ENCODE measurements at regions not wholly inside any gene's neighbourhood (a gene's known extent, or its start where the extent isn't known, plus 50 kb on each side); places are given as distances from the start of the nearest gene placed in this dataset.

- H2AK9ac ChIP-seq (replicated peaks; ENCODE audit: low read depth, low read length, poor library complexity): no peak overlapping the region
- no peak overlapping the region for H2BK5ac ChIP-seq (ENCODE audit: low read depth, low read length, poor library complexity, severe bottlenecking)
- no peak overlapping the region for H3K14ac ChIP-seq (replicated peaks; ENCODE audit: low read depth, low read length)
- H2AK5ac ChIP-seq (ENCODE audit: low read depth, low read length): no peak overlapping the region
- H3K79me1 ChIP-seq (ENCODE audit: low read depth in 1 of 2, low read length in 2 of 2): no peaks in the 10 kb centered on the region
- POLR2A ChIA-PET (ENCODE audit: unreplicated experiment): no interaction called here
- no peak overlapping the region for H2BK20ac ChIP-seq (ENCODE audit: low read depth, low read length)
- no peak overlapping the region for H2AFZ ChIP-seq (replicated peaks; ENCODE audit: low read length, poor library complexity)
- H3K36me3 ChIP-seq (ENCODE audit: control insufficient read depth, insufficient read depth, low read length): no peaks in the 10 kb centered on the region
- TF ChIP-seq MAFK (IDR thresholded peaks at IDR 0.05; ENCODE audit: low read depth, low read length): no peak
- TF ChIP-seq CHD1 (IDR thresholded peaks at IDR 0.05; ENCODE audit: low read depth, low read length): no peak
- TF ChIP-seq RAD21 (IDR thresholded peaks at IDR 0.05; ENCODE audit: low read length): no peak
- no peak for TF ChIP-seq MXI1 (IDR thresholded peaks at IDR 0.05; ENCODE audit: borderline replicate concordance, low read depth, low read length)
- TF ChIP-seq USF2 (IDR thresholded peaks at IDR 0.05; ENCODE audit: low read depth, low read length): no peak
- TF ChIP-seq, protein P1, sequence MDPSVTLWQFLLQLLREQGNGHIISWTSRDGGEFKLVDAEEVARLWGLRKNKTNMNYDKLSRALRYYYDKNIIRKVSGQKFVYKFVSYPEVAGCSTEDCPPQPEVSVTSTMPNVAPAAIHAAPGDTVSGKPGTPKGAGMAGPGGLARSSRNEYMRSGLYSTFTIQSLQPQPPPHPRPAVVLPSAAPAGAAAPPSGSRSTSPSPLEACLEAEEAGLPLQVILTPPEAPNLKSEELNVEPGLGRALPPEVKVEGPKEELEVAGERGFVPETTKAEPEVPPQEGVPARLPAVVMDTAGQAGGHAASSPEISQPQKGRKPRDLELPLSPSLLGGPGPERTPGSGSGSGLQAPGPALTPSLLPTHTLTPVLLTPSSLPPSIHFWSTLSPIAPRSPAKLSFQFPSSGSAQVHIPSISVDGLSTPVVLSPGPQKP (IDR thresholded peaks at IDR 0.05; ENCODE audit: borderline replicate concordance, low read depth, low read length): no peak
- TF ChIP-seq BHLHE40 (IDR thresholded peaks at IDR 0.05; ENCODE audit: low read depth, low read length): no peak
- TF ChIP-seq FOS (IDR thresholded peaks at IDR 0.05; ENCODE audit: low read depth, low read length): no peak
- no peak for TF ChIP-seq POLR2A (IDR thresholded peaks at IDR 0.05; ENCODE audit: low read depth, low read length)
- no peak for TF ChIP-seq RFX5 (IDR thresholded peaks at IDR 0.05; ENCODE audit: low read depth, low read length)
- no peak for TF ChIP-seq RCOR1 (IDR thresholded peaks at IDR 0.05; ENCODE audit: insufficient replicate concordance, low read length)
- no peak for TF ChIP-seq CTCF (conservative IDR thresholded peaks at IDR 0.05; ENCODE audit: low read depth, low read length)
- TF ChIP-seq SMC3 (IDR thresholded peaks at IDR 0.05; ENCODE audit: low read depth, low read length): no peak
- TF ChIP-seq MAZ (IDR thresholded peaks at IDR 0.05; ENCODE audit: borderline replicate concordance, low read depth, low read length): no peak
- no CpG with 5 or more reads among the region's 4 CpGs for WGBS, 2 experiments (ENCODE audit: extremely low coverage in 2 of 2, insufficient read length in 1 of 2)
- H4K5ac ChIP-seq (ENCODE audit: low read depth, low read length): no peak overlapping the region
- H3K9ac ChIP-seq (ENCODE audit: low read depth, low read length): no peak overlapping the region
- no peak overlapping the region for H2BK120ac ChIP-seq (ENCODE audit: low read depth, low read length)
- dilution Hi-C loops (cut with HindIII; ENCODE audit: low sequenced_read_pairs, unreplicated experiment) (no loop called here), intact Hi-C loops (cut with micrococcal nuclease) (no loop called here), in situ Hi-C loops (cut with MboI; ENCODE audit: low sequenced_read_pairs) (no loop called here)
- no peak overlapping the region for H3K27ac ChIP-seq (ENCODE audit: insufficient read depth, low read length)
- no peak overlapping the region for H4K8ac ChIP-seq (ENCODE audit: low read depth in 2 of 2, low read length in 2 of 2)
- no peak overlapping the region for H3K4me2 ChIP-seq (ENCODE audit: low read depth, low read length)
- no peaks in the 10 kb centered on the region for H3K27me3 ChIP-seq (ENCODE audit: control insufficient read depth, insufficient read depth, low read length)
- no peaks in the 10 kb centered on the region for H4K20me1 ChIP-seq (ENCODE audit: insufficient read depth, low read length)
- BruUV-seq (replicated peaks): no TSS peak
- ATAC-seq (ENCODE audit: low read depth) (no peak), DNase-seq (no peak)
- no peak overlapping the region for H3K4ac ChIP-seq (ENCODE audit: low read depth, low read length)
- H4K91ac ChIP-seq (ENCODE audit: insufficient read depth, low read depth, low read length): no peak overlapping the region
- no peak overlapping the region for H2BK15ac ChIP-seq (ENCODE audit: low read depth, low read length)
- H3K4me3 ChIP-seq (ENCODE audit: insufficient read depth, low read depth, low read length): no peak overlapping the region
- H3K56ac ChIP-seq (ENCODE audit: extremely low read depth, insufficient read depth, low read length): no peak overlapping the region
- H3K23ac ChIP-seq (ENCODE audit: low read depth, low read length): no peak overlapping the region
- H3K18ac ChIP-seq (ENCODE audit: low read depth, low read length): no peak overlapping the region
- CTCF ChIA-PET: no interaction called here
- H3K9me1 ChIP-seq (ENCODE audit: insufficient read depth, low read length): no peaks in the 10 kb centered on the region
- H3K4me1 ChIP-seq (ENCODE audit: control insufficient read depth, insufficient read depth, low read length): no peaks in the 10 kb centered on the region
- H3K9me3 ChIP-seq (ENCODE audit: control insufficient read depth, insufficient read depth, low read length): peaks cover 6% of the 10 kb centered on the region; the same call in 1 of the 2 replicates
These were observed 1280.2 kb upstream of the C9orf72 start for GRCh38 chr9:28853477-28853876.
